Islet of Langerhans (tissue), 1 donor: ENCODE measurements at regions not wholly inside any gene's neighbourhood (a gene's known extent, or its start where the extent isn't known, plus 50 kb on each side); places are given as distances from the start of the nearest gene placed in this dataset.
"Not testable (repeated sequence)": the region's sequence is repeated elsewhere in the genome, so short reads cannot be mapped to it uniquely, and the experiment has no call there.

Experiments
- FAIRE-seq: peaks from one replicate; lab custom pipeline; 2011; peaks lifted over from hg19 to GRCh38; lab: Jason Lieb, UNC

DNA sequence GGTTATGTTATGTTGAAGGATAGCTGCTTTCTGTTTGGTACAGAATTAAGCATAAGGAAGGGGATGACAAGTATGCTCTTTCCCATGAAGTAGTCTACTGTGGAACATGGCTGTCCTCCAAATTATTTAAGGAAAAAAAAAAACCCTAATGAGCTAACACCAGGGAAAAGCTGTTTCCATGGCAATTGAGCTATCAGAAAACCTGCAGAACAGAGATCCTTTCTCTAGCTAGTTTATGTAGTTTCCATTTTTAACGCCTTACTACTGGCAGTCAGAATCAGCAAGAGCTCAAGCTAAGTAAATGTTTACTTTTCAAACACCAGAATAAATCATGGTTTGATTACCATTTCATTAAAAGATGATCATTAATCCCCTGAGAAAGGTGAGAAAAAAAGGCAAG lies 287.4 kb upstream of the TARS1 start:
- peak; percentile 93 for FAIRE-seq

DNA sequence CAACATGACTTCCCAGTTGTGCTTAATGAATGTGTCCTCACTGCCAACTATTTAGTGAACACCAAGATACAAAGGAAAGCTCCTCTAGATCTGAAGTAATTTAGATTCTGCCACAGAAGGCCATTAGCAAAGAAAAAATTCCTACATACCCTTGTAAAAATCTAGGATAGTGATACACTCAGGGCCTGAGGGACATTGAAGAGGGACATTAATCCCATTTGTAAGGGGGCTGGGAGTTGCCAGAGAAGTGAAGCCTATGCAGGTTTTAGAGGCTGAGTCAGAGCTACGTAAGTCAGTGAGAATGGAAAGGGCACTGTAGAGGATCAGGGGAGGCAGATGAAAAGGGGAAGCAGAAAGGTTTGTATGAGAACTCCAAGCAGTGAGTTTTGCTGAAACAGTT lies 286.9 kb upstream of the TARS1 start:
- FAIRE-seq, result no peak

DNA sequence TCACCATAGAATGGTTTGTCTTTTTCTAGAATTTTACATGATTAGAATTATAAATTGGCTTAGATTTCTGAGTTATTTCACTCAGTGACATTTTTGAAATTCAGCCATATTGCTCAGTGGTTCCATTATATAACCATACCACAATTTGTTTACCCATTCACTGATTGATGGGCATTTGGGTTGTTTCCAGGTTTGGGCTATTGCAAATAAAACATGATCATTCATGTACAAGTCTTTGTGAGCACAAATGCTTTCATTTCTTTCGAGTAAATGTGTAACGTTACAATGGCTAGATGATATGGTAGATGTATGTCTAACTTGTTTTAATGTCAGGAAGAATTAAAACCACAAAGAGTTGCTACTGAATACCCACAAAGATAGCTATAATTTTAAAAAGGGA lies 279.9 kb upstream of the TARS1 start:
- no peak for FAIRE-seq

DNA sequence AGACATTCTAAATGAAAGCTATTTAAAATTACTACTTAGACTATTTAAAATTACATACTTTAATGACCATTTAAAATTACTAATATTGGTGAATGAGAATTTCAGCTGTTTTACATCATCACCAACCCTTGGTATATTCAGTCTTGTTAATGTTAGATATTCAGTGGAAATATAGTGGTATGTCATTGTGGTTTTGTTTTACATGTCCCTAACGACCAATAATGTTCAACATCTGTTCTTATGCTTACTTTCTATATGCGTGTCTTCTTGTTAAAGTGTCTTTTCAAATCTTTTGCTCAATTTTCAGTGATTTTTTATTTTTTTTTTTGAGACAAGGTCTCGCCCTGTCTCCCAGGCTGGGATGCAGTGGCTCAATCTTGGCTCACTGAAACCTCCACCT lies 279.3 kb upstream of the TARS1 start:
- FAIRE-seq, result no peak

DNA sequence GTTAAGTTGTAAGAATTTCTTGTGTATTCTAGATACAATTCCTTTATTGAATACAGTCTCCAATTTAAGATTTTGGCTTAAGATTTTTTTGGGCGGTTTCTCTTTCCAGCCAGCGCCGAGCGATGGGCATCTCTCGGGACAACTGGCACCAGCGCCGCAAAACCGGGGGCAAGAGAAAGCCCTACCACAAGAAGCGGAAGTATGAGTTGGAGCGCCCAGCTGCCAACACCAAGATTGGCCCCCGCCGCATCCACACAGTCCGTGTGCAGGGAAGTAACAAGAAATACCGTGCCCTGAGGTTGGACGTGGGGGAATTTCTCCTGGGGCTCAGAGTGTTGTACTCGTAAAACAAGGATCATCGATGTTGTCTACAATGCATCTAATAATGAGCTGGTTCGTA lies 278.7 kb upstream of the TARS1 start:
- FAIRE-seq, result no peak

DNA sequence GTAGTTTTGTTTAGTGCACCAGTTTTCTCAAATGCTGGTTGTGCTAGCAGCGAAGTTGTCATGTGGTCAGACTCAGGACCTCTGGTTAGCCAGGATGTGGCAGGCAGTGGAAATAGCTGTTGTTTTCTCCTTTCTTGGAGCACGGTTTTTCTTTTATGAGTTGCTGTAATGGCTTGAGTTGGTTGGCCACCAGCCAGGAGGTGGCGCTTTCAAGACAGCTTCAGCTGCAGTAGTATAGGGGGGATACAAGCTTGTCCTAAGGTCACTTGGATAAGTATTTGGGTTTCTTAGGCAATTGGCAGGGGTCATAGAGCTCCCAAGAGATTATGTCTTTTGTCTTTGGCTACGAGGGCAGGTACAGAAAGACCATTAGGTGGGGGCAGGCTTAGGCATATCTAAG lies 274.2 kb upstream of the TARS1 start:
- no peak for FAIRE-seq

DNA sequence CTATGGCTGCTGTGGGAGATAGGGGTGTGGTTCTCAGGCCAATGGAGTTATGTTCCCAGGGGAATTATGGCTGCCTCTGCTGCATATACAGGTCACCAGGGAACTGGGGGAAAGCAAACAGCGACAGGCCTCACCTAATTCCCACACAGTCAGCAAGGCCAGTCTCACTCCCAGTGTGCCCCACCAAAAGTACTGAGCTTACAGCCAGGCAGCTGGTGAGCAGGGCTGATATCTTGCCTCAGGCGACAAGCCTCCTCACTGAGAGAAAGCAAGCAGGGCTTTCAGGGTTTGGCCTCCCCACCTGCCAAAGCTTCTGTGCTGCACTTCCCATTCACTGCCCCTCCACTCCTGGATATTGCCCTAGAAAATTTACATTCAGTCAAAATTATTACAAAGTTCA lies 273.8 kb upstream of the TARS1 start:
- no peak for FAIRE-seq

DNA sequence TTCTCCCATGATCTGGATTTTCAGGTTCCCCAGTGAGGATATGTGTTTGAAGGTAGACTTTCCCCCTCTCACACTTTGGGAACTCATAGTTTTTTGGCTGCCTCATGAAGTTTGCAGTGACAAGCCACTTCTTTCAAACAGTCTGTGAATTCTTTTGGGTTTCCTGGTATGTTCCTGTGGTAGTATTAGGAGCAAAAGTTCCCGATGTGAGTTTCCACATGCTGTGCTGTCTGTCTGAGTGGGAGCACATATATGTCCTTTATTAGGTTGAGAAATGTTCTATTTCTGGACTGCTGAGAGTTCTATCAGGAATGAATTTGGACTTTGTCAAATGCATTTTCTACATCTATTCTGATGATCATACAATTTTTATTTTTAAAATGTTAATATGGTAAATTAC lies 273.2 kb upstream of the TARS1 start:
- no peak for FAIRE-seq

DNA sequence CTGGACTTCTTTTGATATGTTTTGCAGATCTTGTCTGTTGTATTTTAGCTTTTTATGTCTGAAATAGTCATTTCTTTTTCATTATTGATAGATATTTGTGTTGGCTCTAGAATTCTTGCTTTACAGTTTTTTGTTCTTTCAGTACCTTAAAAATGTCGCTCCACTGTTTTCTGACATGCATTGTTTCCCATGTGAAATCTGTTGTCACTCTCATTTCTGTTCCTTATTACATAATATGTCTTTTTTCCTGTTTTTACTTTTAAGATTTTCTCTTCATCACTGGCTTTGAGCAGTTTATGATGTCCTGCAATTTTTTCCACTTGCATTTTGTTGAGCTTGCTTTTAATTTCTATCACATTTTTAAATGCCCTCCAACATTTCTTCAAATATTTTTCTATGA lies 270.4 kb upstream of the TARS1 start:
- no peak for FAIRE-seq

DNA sequence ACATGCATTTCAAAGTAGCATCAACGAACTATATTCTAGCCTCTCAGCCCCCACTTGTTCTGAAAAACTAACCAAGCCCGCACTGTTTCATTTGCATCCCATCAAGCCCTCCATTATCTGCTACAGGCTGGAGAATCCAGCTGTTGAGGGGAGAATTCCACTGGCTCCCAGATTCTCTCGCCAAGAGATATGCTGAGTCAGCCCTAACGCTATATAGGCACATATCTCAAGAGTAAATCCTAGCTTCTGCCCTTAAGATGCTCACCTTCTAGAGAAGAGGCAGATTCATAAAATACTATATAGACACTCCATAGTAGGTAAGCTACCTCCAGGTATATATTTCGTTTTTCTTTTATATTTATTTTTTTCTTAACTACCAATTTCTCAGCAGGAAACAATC lies 266.4 kb upstream of the TARS1 start:
- no peak for FAIRE-seq

DNA sequence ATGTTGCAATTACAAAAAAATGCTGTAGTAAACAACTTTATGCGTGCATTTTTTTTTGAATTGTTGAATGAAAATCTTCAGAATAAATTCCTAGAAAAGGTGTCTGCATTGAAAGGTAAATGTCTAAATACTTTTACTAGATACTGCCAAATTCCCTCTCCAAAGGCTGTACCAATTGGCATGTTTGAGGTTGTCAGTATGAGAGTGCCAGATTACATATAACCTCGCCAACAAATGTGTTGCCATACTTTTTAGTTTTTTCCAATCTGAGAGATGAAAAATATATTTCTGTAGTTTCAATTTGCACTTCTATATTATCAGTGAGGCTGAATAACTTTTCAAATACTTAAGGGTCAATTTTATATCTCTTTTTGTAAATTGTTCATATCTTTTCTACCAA lies 261.5 kb upstream of the TARS1 start:
- FAIRE-seq, result no peak

DNA sequence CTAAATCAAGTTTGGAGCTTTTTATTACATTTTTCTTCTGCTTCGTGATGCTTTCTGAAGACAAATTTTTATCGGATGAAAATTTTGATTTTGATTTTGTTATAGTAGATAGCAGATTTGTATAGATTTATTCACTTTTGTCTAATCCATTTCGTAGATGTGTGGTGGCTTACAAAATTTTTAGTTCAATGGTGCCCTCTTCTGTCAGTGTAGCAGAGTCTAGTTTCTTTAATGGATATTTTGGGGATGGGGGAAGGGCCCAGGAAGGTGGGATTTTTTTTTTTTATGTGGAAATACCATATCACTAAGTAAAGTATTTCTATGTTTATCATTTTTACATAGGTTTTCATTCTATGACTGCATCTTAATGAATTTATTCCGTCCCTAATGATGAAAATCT lies 259.9 kb upstream of the TARS1 start:
- peak; percentile 83 for FAIRE-seq

DNA sequence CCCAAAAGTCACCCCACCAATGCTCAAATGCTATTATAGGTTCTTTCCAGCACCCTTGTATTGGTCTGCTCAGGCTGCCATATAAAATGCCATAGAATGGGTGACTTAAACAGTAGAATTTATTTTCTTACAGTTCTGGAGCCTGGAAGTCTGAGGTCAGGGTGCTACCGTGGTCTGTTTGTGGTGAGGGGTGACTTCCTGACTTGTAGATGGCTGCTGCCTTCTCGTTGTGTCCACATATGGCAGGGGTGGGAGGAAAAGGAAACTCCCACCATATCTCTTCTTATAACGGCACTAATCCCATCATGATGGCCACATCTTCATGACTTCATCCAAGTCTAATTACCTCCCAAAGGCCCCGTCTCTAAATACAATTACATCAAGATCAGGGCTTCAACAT lies 257.8 kb upstream of the TARS1 start:
- no peak for FAIRE-seq

DNA sequence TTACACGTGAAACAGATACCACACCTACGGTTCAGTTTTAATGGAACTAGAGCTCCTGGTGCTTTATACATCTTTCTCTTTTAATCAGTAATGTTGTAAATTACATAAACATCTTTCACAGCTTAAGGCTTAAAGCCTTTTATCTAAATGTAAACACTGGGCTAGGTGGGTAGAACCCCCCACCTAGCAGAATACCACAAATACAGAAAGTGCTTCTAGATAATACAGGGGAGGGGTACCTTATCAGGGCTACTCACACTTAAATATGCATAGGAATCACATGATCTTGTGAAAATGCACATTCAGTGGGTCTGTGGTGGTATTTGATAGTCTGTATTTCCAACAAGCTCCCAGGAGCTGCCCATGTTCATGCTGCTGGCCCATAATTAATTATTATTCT lies 256.4 kb upstream of the TARS1 start:
- FAIRE-seq, result no peak

DNA sequence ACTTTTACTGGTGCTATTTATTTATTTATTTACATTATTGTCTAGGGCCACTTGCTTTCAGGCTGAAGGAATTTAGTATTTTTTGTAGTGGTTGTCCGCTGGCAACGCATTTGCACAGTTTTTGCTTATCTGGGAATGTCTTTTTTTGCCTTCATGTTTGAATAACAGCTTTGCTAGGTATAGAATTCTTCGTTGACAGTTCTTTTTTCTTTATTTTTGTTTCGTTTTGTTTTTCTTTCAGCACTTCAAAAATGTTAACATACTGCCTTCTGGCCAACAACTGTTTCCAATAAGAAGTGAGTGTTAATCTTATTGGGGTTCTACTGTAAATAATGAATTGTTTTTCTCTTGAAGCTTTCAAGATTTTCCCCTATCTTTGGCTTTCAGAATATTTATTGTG lies 252.7 kb upstream of the TARS1 start:
- FAIRE-seq, result no peak

DNA sequence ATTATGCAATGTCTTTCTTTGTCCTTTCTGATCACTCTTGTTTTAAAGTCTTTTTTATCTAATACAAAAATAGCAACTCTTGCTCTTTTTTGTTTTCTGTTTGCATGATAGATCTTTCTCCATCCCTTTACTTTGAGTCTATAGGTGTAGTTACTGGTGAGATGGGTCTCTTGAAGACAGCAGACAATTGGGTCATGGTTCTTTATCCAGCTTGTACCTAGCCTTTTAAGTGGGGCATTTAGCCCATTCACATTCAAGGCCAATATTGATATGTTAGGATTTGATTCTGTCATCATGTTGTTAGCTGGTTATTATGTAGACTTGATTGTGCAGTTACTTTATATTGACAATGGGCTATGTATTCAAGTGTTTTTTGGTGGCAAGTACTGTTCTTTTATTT lies 245.9 kb upstream of the TARS1 start:
- no peak for FAIRE-seq

DNA sequence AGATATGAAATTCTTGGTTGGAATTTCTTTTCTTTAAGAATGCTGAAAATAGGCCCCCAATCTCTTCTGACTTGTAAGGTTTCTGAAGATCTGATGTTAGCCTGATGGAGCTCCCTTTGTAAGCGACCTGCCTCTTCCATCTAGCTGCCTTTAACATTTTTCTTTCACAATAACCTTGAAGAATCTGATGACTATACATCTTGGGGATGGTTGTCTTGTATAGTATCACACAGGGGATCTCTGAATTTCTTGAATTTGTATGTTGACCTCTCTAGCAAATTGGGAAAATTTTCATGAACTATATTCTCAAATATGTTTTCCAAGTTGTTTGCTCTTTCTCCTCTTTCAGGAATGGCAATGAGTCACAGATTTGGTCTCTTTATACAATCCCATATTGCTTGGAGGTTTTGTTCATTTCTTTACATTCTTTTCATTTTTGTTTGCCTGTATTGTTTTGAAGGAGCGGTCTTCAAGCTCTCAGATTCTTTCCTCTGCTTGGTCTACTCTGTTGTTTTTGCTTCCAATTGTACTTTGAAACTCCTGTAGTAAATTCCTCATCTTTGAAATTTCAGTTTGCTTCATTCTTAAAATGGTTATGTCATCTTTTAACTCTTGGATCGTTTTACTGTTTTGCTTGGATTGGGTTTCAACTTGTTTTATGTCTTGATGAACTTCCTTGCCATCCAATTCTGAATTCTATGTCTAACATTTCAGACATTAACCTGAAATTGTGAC lies 245.2 kb upstream of the TARS1 start:
- FAIRE-seq, result no peak

DNA sequence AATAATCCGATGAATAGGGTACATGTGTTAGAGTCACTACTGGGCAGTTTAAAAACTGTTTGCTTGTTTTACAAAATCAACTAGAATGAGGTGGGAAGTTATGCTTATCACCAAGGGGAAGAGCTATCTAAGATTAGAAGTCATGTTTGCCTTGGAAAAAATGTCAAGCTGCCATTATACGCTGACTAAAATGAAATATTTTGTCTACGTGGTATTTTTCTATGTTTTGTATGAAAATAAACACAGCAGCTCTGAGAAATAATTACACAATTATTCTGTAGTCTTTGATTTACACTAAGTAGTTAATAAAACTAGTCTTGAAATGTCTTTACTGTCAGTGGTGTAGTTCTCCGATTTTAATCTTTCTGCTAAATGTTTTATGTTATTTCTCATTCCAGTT lies 241.9 kb upstream of the TARS1 start:
- no peak for FAIRE-seq

DNA sequence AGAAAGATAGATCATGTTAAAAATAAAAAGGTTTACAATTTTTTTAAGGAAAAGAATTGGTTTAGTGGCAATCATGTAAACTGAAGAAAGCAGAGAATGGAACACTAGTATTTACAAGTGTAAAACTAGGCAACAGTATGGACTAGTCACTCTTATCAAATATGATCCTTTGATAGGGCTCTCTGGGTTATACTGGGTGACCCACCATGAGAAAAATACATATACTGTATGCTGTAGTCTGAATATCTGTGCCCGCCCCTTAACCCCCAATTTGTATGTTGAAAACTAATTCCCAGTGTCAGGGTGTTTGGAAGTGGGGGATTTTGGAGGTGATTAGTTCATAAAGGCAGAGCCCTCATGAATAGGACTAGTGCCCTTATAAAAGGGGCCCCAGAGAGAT lies 236.8 kb upstream of the TARS1 start:
- no peak for FAIRE-seq

DNA sequence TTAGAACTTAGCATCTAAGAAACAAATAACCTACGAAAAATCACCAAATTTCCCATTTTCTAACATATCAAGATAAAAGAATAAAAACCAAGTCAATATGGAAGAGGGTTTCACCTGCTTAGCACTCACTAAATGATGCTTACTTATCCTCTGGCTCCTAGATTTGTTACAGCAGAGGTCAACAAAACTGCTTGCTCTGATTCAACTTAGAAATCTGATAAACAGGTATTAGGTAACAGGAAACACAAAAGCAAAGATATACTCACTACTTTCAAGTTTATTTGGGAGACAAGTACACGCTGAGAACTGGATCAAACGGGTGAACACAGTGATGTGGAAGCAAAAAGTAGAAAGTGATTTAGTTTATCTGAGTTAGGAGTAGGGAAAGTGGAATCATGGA lies 235.7 kb upstream of the TARS1 start:
- no peak for FAIRE-seq

DNA sequence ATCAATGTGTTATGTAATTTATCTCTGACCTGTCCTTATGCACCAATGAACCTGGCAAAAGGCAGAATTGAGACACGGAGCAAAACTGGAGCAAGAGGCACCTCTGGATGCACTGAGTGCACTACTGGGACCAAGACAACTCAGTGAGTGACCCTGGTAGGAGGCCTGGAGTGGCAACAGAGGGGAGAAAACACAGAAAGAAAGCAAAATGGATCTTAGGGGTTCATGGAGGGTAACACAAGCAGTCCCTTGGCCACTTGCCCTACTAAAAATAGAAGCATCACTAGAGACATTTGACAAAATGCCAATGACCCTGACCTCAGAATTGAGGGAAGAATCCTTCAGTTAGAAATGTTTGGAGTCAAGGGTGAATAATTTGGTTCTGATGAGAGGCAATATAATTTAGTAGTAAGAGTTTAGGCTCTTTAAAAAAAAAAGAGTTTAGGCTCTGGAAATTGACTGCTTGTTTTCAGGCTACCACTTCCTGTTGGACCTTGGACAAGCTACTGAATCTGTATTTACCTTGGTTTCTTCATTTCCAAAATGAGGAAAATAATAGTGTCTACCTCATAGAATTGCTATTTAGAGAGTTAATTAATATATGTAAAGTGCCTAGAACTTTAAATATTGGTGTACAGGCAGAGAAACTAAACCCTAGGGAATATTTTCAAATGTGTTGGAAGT lies 234.9 kb upstream of the TARS1 start:
- FAIRE-seq, result no peak

DNA sequence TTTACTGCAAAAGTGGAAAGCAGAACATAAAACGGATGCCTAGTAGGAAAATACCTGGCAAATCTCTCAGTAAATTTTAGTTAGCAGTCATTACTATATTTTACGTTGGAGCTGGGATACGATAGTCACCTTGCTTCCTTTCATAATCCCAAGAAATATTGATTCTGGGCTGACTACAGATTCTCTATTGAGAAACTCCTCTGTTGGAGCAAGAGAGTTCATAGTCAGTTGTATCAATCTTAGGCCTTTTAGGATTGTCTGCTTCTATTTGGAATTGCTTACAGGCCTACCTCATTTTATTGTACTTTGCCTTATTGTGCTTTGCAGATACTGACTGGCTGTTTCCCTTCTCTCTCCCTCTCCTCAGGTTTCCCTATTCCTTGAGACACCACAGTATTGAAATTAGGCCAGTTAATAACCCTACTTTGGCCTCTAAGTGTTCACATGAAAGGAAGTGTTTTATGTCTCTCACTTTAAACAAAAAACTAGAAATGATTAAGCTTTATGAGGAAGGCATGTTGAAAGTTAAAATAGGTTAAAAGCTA lies 233.7 kb upstream of the TARS1 start:
- FAIRE-seq, result no peak

DNA sequence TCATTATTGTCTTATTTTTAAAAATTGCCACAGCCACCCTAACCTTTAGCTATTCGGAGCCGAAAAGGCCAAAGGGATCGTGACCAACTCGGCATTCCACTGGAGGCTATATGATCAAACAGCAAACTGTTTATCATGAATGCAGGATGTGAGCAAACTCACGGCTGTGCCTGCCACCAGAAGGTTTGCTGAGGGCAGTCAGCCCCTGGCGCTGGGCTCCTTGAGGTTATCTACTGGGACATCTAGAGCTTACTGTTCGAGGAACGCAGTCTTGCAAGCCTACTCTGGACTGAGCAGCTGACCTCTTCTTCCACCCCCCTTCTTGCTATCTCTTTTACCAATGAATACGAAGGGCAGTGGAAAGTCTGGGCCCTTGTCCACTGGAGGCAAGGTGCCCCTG lies 231.5 kb upstream of the TARS1 start:
- FAIRE-seq, result no peak

DNA sequence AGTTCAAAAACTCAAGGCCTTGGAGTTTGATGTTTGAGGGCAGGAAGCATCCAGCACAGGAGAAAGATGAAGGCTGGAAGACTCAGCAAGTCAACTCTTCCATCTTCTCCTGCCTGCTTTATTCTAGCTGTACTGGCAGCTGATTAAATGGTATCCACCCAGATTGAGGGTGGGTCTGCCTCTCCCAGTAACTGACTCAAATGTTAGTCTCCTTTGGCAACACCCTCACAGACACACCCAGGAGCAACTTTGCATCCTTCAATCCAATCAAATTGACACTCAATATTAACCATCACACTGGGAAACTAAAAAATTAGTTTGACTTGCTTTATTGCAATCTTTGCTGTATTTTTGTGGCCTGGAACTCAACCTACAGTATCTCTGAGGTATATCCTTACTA lies 230.5 kb upstream of the TARS1 start:
- not testable (repeated sequence) for FAIRE-seq
